Bronchial epithelial cell (primary cell): ENCODE measurements at regions not wholly inside any gene's neighbourhood (a gene's known extent, or its start where the extent isn't known, plus 50 kb on each side); places are given as distances from the start of the nearest gene placed in this dataset.
A peak's percentile ranks its signal among the peaks of the same experiment; 100 is the strongest.

ENCODE experiments used
- DNase-seq: peaks from one replicate; pipeline ENCODE4 v3.0.0-alpha.2; 2010; ENCODE audit warnings: low read depth
- FAIRE-seq: peaks from 2 replicates; lab custom pipeline; 2011; peaks lifted over from hg19 to GRCh38; lab: Jason Lieb, UNC
- H3K27me3 ChIP-seq: 2 replicates; pipeline ENCODE4 v1.5.1; 2011; ENCODE audit warnings: low read length; ENCODE audit not compliant: control insufficient read depth, insufficient read depth
- H3K36me3 ChIP-seq: 2 replicates; pipeline ENCODE4 v1.5.1; 2011; ENCODE audit warnings: low read length; ENCODE audit not compliant: control insufficient read depth, insufficient read depth
- H3K4me3 ChIP-seq: 2 replicates; pipeline ENCODE4 v1.5.1; 2011; ENCODE audit warnings: mild to moderate bottlenecking, low read depth, low read length, control low read depth
- TF ChIP-seq, protein P1 (sequence below): IDR thresholded peaks from 2 replicates; pipeline ENCODE4 v1.5.1; 2011; ENCODE audit warnings: mild to moderate bottlenecking, moderate library complexity, low read length, control low read depth, inconsistent platforms; ENCODE audit not compliant: insufficient read depth, severe bottlenecking

GRCh38 chr15:39399600-39399999 is 181.3 kb upstream of the THBS1 start:
- FAIRE-seq, result no peak
- no peak for DNase-seq

GRCh38 chr15:39400002-39400401 is 180.9 kb upstream of the THBS1 start:
- H3K27me3 ChIP-seq, result no peaks in the 10 kb centered on the region
- DNase-seq (no peak), FAIRE-seq (no peak)
- no peak overlapping the region for H3K4me3 ChIP-seq
- TF ChIP-seq, protein P1, sequence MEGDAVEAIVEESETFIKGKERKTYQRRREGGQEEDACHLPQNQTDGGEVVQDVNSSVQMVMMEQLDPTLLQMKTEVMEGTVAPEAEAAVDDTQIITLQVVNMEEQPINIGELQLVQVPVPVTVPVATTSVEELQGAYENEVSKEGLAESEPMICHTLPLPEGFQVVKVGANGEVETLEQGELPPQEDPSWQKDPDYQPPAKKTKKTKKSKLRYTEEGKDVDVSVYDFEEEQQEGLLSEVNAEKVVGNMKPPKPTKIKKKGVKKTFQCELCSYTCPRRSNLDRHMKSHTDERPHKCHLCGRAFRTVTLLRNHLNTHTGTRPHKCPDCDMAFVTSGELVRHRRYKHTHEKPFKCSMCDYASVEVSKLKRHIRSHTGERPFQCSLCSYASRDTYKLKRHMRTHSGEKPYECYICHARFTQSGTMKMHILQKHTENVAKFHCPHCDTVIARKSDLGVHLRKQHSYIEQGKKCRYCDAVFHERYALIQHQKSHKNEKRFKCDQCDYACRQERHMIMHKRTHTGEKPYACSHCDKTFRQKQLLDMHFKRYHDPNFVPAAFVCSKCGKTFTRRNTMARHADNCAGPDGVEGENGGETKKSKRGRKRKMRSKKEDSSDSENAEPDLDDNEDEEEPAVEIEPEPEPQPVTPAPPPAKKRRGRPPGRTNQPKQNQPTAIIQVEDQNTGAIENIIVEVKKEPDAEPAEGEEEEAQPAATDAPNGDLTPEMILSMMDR, result no peak
- H3K36me3 ChIP-seq, result no peaks in the 10 kb centered on the region

More at GRCh38 chr15:39399600-39399999, 181.3 kb upstream of the THBS1 start:
- H3K27me3 ChIP-seq, result no peaks in the 10 kb centered on the region
- H3K4me3 ChIP-seq, result no peak overlapping the region
- H3K36me3 ChIP-seq, result no peaks in the 10 kb centered on the region
- TF ChIP-seq, protein P1, result no peak

- H3K4me3 ChIP-seq, result no peak overlapping the region
- H3K36me3 ChIP-seq, result no peaks in the 10 kb centered on the region
- no peaks in the 10 kb centered on the region for H3K27me3 ChIP-seq
- TF ChIP-seq, protein P1, result no peak
- FAIRE-seq (no peak), DNase-seq (no peak)
These were observed 179.9 kb upstream of the THBS1 start for GRCh38 chr15:39400821-39401550.

GRCh38 chr15:39403640-39404117 is 177.2 kb upstream of the THBS1 start:
- no peak overlapping the region for H3K4me3 ChIP-seq
- no peaks in the 10 kb centered on the region for H3K36me3 ChIP-seq
- FAIRE-seq (no peak), DNase-seq (peak; percentile 70)
- no peaks in the 10 kb centered on the region for H3K27me3 ChIP-seq
- TF ChIP-seq, protein P1, result no peak

GRCh38 chr15:39404767-39405181 is 176.1 kb upstream of the THBS1 start:
- DNase-seq (peak; percentile 97), FAIRE-seq (no peak)
- no peaks in the 10 kb centered on the region for H3K27me3 ChIP-seq
- TF ChIP-seq, protein P1, result no peak
- no peaks in the 10 kb centered on the region for H3K36me3 ChIP-seq
- H3K4me3 ChIP-seq, result no peak overlapping the region
